GM21381 (cell line): ENCODE measurements at regions not wholly inside any gene's neighbourhood (a gene's known extent, or its start where the extent isn't known, plus 50 kb on each side); places are given as distances from the start of the nearest gene placed in this dataset.
A peak's percentile ranks its signal among the peaks of the same experiment; 100 is the strongest.
"Not testable (repeated sequence)": the region's sequence is repeated elsewhere in the genome, so short reads cannot be mapped to it uniquely, and the experiment has no call there.

ENCODE experiments used
- ATAC-seq: cut with Tn5 transposase; IDR thresholded peaks from one replicate; pipeline ENCODE4 v1.9.1; 2021; ENCODE audit warnings: mild to moderate bottlenecking, moderate library complexity; ENCODE audit not compliant: unreplicated experiment

DNA sequence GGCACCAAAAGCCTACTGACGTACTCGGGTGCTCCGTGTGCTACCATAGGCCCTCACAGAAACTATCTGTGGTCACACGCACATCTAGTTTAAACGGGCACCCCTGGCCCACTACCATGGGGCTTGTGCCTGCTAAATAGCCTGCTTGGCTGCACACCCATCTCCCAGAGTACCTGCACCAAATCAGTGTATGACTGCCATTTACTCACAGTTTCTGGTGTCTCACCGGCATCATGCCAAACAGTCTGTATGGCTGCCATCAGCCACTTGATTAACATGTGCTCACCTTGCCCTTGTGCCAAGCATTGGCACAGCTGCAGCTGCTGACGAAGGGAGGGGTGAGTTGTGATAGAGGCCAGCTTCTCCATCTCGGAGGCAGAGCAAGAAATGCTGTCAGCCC lies 232.7 kb downstream of the IGSF11 start:
- ATAC-seq, result no peak

- ATAC-seq, result no peak
These were observed 232.1 kb downstream of the IGSF11 start for GRCh38 chr3:118802325-118803095.

DNA sequence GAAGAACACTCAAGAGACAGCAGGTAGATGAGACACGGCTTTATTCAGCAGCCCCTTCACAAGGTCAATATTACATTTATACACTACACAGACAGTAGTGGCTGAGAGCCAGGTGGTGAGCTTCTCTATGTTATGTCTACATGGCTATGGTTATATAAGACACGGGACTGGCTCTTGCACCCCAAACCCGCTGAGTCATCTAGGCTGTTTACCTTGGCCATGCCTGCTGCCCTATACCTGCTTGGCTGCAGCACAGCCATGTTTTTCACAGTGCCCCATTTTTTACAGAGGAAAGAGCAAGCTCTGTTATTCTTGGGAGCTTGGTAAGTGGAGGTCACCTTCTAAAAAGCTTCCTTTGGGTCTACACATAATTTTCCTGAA lies 231.6 kb downstream of the IGSF11 start:
- ATAC-seq, result no peak

DNA sequence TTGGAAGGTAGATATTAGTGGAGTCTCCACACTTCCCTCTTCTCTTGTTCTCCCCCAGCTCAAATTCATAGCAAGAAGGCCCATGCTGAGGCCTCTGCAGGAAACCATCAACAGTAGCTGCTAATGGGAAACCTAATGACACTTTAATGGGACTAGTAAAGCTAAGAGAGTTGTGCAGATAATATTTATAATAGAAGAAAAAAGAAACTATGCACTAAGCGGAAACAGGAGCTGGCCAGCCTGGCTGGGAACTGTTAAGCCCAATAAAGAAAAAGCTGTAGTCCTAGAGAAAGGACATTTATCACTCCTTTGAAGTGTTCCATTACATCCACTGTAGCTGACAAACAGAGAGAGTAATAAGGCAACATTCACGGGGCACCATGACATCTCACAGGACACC lies 229.6 kb downstream of the IGSF11 start:
- no peak for ATAC-seq

DNA sequence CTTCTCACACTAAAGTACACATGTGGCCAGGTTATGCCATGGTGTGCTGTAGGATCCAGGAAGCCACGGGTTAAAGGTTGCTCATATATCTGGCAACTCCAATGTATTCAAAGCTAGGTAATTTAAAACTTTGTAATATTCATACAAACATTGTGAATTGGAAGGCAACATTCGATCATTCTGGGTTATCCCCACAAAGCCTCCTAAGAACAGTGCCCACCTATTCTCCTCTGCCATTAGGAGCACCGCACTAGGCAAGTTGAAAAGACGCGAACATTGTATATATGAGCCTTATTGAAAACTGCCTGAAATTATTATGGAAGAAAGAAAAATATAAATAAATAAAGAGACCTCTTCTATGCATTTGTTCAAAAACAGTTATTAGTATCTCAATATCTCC lies 228.2 kb downstream of the IGSF11 start:
- ATAC-seq, result no peak

DNA sequence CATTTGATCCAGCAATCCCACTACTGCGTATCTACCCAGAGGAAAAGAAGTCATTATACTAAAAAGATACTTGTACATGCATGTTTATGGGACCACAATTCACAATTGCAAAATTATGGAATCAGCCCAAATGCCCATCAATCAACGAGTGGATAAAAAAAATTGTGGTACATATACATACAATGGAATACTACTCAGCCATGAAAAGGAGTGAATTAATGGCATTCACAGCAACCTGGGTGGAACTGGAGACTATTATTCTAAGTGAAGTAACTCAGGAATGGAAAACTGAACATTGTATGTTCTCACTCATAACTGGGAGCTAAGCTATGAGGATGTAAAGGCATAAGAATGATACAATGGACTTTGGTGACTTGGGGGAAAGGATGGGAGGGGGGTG lies 227.3 kb downstream of the IGSF11 start:
- not testable (repeated sequence) for ATAC-seq

GRCh38 chr3:118808723-118809122 lies 225.9 kb downstream of the IGSF11 start:
- no peak for ATAC-seq

GRCh38 chr3:118809696-118810498 lies 224.7 kb downstream of the IGSF11 start:
- ATAC-seq, result peak; percentile 38

- peak; percentile 29 for ATAC-seq
These were observed 224.1 kb downstream of the IGSF11 start for GRCh38 chr3:118810499-118811035.

GRCh38 chr3:118811236-118811732 lies 223.4 kb downstream of the IGSF11 start:
- no peak for ATAC-seq

DNA sequence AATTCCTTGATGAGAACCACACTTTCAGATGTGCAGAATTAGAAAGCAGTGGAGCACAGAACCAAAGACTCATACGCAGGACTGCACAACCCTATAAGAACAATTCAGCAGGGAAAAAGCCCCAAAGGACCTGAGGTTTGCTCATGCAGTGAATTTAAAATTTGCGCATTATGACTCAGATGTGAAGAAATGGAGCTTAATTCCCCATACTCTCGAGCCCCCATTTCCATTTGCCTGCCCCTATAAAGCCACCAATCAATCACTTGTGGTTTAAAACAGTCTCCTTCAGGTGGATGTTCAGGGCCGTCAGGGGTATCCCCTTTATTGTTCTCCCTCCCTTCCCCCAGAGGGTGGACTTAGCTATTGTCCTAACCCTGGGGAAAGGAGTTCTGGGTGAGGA lies 221.2 kb downstream of the IGSF11 start:
- ATAC-seq, result no peak

- peak; percentile 85 for ATAC-seq
These were observed 216.9 kb downstream of the IGSF11 start for GRCh38 chr3:118817748-118818165.

GRCh38 chr3:118818386-118818785 lies 216.3 kb downstream of the IGSF11 start:
- no peak for ATAC-seq

DNA sequence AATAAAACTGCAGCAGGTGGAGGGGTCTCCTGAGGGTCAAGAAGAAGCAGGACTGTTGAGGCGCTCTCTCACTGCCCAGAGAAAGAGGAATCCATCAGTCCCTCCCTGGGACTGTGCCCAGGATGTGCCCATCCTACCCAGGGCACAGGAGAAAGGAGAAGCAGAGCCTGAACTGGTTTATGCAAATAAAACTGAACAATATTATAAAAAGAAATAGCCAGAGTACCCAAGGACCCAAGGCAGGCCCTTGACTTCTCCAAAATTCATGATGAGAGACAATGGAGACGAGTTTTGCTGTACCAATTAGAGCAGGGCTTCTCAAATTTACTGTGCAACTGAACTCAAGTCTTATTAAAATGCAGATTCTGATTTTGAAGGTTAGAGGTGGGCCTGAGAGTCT lies 211.0 kb downstream of the IGSF11 start:
- ATAC-seq, result no peak

GRCh38 chr3:118827446-118827845 lies 207.2 kb downstream of the IGSF11 start:
- no peak for ATAC-seq

- no peak for ATAC-seq
These were observed 206.3 kb downstream of the IGSF11 start for GRCh38 chr3:118828351-118828750.

DNA sequence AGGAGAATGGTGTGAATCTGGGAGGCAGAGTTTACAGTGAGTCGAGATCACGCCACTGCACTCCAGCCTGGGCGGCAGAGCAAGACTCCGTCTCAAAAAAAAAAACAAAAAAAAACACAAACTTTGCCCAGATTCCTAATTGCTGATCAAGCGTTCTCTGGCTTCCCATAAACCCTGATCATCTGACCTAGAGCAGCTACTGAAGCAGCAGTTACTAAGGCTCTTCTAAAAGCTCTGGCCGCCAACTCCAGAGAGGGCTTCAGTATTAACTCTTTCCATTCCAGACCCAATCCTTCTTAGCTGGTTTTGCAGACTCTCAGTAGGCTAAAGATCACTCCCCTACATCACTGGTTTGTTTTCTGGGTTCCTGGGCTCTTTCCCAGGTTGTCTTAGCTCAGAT lies 201.6 kb downstream of the IGSF11 start:
- no peak for ATAC-seq

DNA sequence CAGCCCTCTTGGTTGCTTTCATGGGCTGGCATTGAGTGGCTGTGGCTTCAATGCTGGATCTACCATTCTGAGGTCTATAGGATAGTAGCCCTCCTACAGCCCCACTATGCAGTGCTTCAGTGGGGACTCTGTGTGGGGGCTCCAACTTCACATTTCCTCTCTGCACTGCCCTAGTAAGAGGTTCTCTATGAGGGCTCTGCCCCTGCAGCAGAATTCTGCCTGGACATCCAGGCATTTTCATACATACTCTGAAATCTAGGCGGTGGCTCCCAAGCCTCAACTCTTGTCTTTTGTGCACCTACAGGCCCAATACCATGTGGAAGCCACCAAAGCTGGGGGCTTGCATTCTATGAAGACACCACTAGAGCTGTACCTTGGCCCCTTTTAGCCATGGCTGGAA lies 195.8 kb downstream of the IGSF11 start:
- ATAC-seq, result no peak

GRCh38 chr3:118842147-118842863 lies 192.3 kb downstream of the IGSF11 start:
- ATAC-seq, result no peak

GRCh38 chr3:118846176-118846575 lies 188.5 kb downstream of the IGSF11 start:
- no peak for ATAC-seq
